GM12874 (cell line): ENCODE measurements at regions not wholly inside any gene's neighbourhood (a gene's known extent, or its start where the extent isn't known, plus 50 kb on each side); places are given as distances from the start of the nearest gene placed in this dataset.

Source experiments
- TF ChIP-seq, protein P1 (sequence below): IDR thresholded peaks from 2 replicates; pipeline ENCODE4 v1.5.1; 2011; ENCODE audit warnings: low read depth, mild to moderate bottlenecking, control low read depth, low read length, moderate library complexity; ENCODE audit not compliant: insufficient read depth

- TF ChIP-seq, protein P1, sequence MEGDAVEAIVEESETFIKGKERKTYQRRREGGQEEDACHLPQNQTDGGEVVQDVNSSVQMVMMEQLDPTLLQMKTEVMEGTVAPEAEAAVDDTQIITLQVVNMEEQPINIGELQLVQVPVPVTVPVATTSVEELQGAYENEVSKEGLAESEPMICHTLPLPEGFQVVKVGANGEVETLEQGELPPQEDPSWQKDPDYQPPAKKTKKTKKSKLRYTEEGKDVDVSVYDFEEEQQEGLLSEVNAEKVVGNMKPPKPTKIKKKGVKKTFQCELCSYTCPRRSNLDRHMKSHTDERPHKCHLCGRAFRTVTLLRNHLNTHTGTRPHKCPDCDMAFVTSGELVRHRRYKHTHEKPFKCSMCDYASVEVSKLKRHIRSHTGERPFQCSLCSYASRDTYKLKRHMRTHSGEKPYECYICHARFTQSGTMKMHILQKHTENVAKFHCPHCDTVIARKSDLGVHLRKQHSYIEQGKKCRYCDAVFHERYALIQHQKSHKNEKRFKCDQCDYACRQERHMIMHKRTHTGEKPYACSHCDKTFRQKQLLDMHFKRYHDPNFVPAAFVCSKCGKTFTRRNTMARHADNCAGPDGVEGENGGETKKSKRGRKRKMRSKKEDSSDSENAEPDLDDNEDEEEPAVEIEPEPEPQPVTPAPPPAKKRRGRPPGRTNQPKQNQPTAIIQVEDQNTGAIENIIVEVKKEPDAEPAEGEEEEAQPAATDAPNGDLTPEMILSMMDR = no peak
Observed at GRCh38 chr21:27816301-27816700, 849.4 kb upstream of the ADAMTS5 start.

DNA sequence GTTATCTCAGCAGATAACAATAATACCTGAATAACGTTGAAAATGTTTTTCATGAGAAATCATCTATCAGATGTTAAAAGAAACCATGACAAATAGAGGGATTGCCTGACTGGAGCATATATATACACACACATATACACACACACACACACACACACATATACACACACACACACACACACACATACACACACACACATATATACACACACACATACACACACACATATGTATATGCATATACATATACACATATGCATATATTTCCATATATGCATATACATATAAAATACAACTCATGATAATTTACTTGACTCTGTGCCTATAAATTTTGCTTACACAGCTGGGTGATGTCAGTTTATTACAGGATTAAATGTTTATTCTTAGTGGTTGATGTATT, 847.3 kb upstream of the ADAMTS5 start:
- TF ChIP-seq, protein P1 = no peak

DNA sequence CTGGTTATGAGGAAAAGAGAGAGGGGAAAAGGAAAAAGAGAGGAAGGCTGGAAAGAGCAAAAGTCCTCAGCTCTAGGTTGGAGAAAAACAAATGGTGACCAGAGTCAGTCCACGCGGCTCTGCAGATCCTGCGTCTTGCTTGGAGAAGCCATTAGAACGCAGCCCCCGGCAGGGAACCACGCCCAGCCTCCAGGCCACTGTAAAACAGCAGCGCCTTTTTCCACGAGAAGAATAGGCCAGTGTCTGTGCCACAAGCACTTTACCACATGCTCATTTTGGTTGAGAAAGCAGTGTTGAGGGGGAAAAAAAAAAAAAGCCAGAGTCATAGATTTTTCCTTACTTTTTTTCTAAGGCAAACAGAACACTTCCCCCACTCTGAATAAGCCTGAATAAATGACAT, 846.9 kb upstream of the ADAMTS5 start:
- TF ChIP-seq, protein P1 = no peak

DNA sequence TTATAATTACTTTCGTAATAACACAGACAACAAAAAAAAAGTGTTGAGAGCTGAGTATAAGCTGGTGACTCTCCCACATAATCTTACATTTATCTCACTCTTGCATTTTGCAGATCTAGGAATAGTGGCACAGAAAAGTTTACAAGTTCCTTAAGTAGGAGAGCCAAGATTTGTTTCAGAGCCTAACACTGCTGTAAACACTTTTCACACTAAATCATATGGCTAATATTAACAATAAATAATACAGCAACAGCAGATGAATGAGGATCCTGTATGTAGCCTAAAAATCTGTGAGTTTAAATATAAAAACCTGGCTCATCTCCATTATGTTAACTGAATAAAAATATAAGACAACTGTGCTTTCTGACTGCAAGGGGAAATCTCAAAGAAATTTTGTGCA, 846.5 kb upstream of the ADAMTS5 start:
- TF ChIP-seq, protein P1 = no peak

- TF ChIP-seq, protein P1 = no peak
Observed at GRCh38 chr21:27812279-27812678, 845.4 kb upstream of the ADAMTS5 start.

DNA sequence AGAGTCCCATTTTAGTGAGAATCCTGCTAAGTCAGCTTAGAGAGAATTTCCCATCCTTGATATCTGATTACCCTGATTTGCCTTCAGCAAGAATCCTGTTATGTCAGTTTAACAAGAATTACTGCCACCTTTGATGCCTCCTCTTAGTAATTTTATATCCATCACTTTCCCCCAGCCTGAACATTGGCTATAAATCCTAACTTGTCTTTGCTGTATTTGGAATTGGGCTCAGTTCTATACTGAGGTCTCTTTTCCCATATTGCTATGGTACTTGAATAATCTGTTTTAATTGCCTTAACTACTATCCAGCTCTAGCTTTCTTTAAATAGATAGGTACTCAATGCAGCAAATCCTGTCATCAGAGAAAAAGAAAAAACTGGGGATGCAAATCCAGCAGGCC, 842.0 kb upstream of the ADAMTS5 start:
- TF ChIP-seq, protein P1 = no peak

GRCh38 chr21:27807596-27807995, 840.7 kb upstream of the ADAMTS5 start:
- TF ChIP-seq, protein P1 = no peak

GRCh38 chr21:27806281-27806680, 839.4 kb upstream of the ADAMTS5 start:
- TF ChIP-seq, protein P1 = no peak
